ENCODE measurements at regions not wholly inside any gene's neighbourhood (a gene's known extent, or its start where the extent isn't known, plus 50 kb on each side); places are given as distances from the start of the nearest gene placed in this dataset.

- intact Hi-C loops (cut with DNase I, micrococcal nuclease), result no loop called here
- no peaks in the 10 kb centered on the region for H3K9me3 ChIP-seq
- ATAC-seq (no peak), DNase-seq (no peak)
- TF ChIP-seq, protein P1, sequence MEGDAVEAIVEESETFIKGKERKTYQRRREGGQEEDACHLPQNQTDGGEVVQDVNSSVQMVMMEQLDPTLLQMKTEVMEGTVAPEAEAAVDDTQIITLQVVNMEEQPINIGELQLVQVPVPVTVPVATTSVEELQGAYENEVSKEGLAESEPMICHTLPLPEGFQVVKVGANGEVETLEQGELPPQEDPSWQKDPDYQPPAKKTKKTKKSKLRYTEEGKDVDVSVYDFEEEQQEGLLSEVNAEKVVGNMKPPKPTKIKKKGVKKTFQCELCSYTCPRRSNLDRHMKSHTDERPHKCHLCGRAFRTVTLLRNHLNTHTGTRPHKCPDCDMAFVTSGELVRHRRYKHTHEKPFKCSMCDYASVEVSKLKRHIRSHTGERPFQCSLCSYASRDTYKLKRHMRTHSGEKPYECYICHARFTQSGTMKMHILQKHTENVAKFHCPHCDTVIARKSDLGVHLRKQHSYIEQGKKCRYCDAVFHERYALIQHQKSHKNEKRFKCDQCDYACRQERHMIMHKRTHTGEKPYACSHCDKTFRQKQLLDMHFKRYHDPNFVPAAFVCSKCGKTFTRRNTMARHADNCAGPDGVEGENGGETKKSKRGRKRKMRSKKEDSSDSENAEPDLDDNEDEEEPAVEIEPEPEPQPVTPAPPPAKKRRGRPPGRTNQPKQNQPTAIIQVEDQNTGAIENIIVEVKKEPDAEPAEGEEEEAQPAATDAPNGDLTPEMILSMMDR (IDR thresholded peaks at IDR 0.05), result no peak
- no peaks in the 10 kb centered on the region for H3K36me3 ChIP-seq (ENCODE audit: low read depth)
- no peak overlapping the region for H3K4me3 ChIP-seq
- no peaks in the 10 kb centered on the region for H3K4me1 ChIP-seq (ENCODE audit: low read depth)
Measured at GRCh38 chr15:98433346-98433745, 215.0 kb upstream of the IGF1R start.

DNA sequence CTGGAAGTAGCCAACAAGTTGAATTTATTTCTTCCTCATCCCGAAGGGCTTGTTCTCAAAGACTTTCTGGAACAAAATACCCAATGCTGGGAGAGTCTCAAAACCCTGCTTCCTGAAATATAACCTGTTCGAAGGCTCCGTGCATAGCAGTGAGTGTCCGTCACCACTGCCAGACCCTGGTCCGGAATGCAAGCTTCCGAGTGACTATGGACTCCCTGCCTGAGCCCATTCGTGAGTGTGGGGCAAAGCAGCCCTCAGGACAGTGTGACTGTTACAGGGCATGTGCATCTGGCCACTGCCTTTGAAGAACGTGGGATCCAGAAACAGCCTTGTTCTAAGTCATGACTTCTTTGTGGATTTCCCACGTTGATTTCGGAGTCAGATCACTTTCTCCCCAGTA, 214.5 kb upstream of the IGF1R start:
- H3K36me3 ChIP-seq (ENCODE audit: low read depth), result no peaks in the 10 kb centered on the region
- intact Hi-C loops (cut with DNase I, micrococcal nuclease), result no loop called here
- ATAC-seq, result no peak
- no peaks in the 10 kb centered on the region for H3K4me1 ChIP-seq (ENCODE audit: low read depth)
- DNase-seq, result no peak
- TF ChIP-seq, protein P1 (IDR thresholded peaks at IDR 0.05), result no peak
- H3K9me3 ChIP-seq, result no peaks in the 10 kb centered on the region
- no peak overlapping the region for H3K4me3 ChIP-seq

GRCh38 chr15:98437752-98438151, 210.6 kb upstream of the IGF1R start:
- intact Hi-C loops (cut with DNase I, micrococcal nuclease), result no loop called here

DNA sequence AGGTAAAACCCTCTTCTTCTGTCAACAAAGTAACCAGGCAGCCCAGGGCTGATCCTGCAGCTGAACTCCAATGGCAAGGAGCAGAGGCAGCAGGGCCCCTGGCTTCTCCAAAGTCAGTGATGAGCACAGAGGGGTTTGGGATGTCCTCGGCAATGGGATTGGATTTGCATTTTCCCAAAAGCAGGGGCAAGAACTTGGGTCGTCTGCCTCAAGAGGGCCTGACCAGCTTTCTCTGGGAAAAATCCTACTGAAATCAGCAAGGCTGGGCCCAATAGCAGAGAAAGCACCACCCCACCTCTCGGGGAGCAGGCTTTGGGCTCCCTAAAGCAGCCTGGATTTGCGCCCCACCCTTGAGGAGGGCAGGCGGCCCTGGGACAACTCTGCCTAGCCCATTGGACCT, 210.0 kb upstream of the IGF1R start:
- Histone ChIP-seq H3K4me3 (no peak overlapping the region), H3K4me1 (ENCODE audit: low read depth) (no peaks in the 10 kb centered on the region), H3K9me3 (no peaks in the 10 kb centered on the region), H3K36me3 (ENCODE audit: low read depth) (no peaks in the 10 kb centered on the region)
- intact Hi-C loops (cut with DNase I, micrococcal nuclease), result no loop called here
- TF ChIP-seq, protein P1 (IDR thresholded peaks at IDR 0.05), result no peak
- ATAC-seq (no peak), DNase-seq (no peak)

More at GRCh38 chr15:98437752-98438151, 210.6 kb upstream of the IGF1R start:
- Histone ChIP-seq H3K4me1 (ENCODE audit: low read depth) (no peaks in the 10 kb centered on the region), H3K4me3 (no peak overlapping the region), H3K36me3 (ENCODE audit: low read depth) (no peaks in the 10 kb centered on the region), H3K9me3 (no peaks in the 10 kb centered on the region)
- TF ChIP-seq, protein P1 (IDR thresholded peaks at IDR 0.05), result no peak
- ATAC-seq, result no peak
- DNase-seq, result no peak

- Histone ChIP-seq H3K4me3 (no peak overlapping the region), H3K36me3 (ENCODE audit: low read depth) (no peaks in the 10 kb centered on the region), H3K9me3 (no peaks in the 10 kb centered on the region), H3K4me1 (ENCODE audit: low read depth) (no peaks in the 10 kb centered on the region)
- TF ChIP-seq, protein P1 (IDR thresholded peaks at IDR 0.05), result no peak
- no peak for ATAC-seq
- intact Hi-C loops (cut with DNase I, micrococcal nuclease), result no loop called here
- DNase-seq, result no peak
Measured at GRCh38 chr15:98438907-98439306, 209.4 kb upstream of the IGF1R start.

DNA sequence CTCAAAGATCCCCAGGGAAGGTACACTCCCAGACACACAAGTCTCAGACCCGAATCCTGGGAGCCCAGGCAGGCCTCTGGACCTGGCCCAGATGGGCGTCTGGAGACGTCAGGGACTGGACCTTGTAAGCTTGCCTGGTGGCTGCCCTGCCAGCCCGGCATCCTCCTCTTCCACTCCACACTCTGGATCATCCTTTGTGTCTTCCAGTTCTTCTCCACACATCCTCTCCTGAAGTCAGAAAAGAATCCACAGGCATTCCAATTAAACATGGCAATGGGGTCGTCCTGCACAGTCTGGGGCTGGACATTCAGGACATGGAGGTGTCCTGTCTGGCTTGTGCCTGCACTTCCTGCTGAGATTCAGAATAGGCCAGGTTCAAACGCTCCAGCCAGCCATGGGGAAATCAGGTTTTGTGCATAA, 208.8 kb upstream of the IGF1R start:
- Histone ChIP-seq H3K4me3 (no peak overlapping the region), H3K36me3 (ENCODE audit: low read depth) (no peaks in the 10 kb centered on the region), H3K4me1 (ENCODE audit: low read depth) (no peaks in the 10 kb centered on the region), H3K9me3 (no peaks in the 10 kb centered on the region)
- TF ChIP-seq, protein P1 (IDR thresholded peaks at IDR 0.05), result no peak
- intact Hi-C loops (cut with DNase I, micrococcal nuclease), result no loop called here
- no peak for DNase-seq
- no peak for ATAC-seq
